K562 (cell line): ENCODE measurements at regions not wholly inside any gene's neighbourhood (a gene's known extent, or its start where the extent isn't known, plus 50 kb on each side); places are given as distances from the start of the nearest gene placed in this dataset.
A peak's percentile ranks its signal among the peaks of the same experiment; 100 is the strongest.

Experiments
- ATAC-seq: fragments of 200-7000 bp; cut with Tn5 transposase; 3 replicates; pipeline ENCODE4 v1.9.1; 2020; ENCODE audit warnings: moderate library complexity
- BruUV-seq: library from RNA; stranded (reverse); fragments of 400-500 nt; replicated peaks from 2 replicates; lab custom pipeline; 2021; lab: Mats Ljungman, UMichigan
- CTCF ChIA-PET: fragments of 300-600 bp; formaldehyde crosslinking; extraction: SDS; loops from one replicate; lab custom pipeline; 2021; ENCODE audit warnings: low intra/inter-chr PET ratio; lab: Yijun Ruan, JAX
- POLR2A ChIA-PET: fragments of 300-600, 350-650 bp; sonication (Branson Sonifier 250); formaldehyde crosslinking; extraction: SDS; loops from one replicate; lab custom pipeline; 2021; ENCODE audit warnings: antibody characterized with exemption, inconsistent platforms; lab: Yijun Ruan, JAX
- DNase-seq, 4 experiments: peaks; one replicate each; pipeline versions ENCODE4 v3.0.0 to v3.0.0-alpha.2; 2011 to 2018; ENCODE audit warnings: low spot score in 3 of 4, mixed read lengths in 3 of 4; ENCODE audit errors: extremely low read depth in 1 of 4
- FAIRE-seq: peaks from 2 replicates; lab custom pipeline; 2011; peaks lifted over from hg19 to GRCh38; lab: Jason Lieb, UNC
- H2AFZ ChIP-seq: 2 replicates; pipeline ENCODE4 v1.6.0; 2011; ENCODE audit warnings: low read depth, low read length, control low read depth, inconsistent platforms
- H3K27ac ChIP-seq: fragments of 200-600 bp; 3 replicates; pipeline ENCODE4 v1.8.0; 2011; ENCODE audit warnings: low read depth, mild to moderate bottlenecking, control low read depth, inconsistent platforms, low read length, moderate library complexity, mixed read lengths; ENCODE audit errors: extremely low read depth
- H3K27me3 ChIP-seq, 2 experiments: fragments of 300-600 bp in 1 of 2; 2 replicates in 1 of 2; 3 replicates in 1 of 2; pipeline versions ENCODE4 v1.6.0 to v1.8.0; 2011; ENCODE audit warnings: inconsistent platforms in 2 of 2, low read length in 2 of 2, mild to moderate bottlenecking in 1 of 2, mixed read lengths in 1 of 2, moderate library complexity in 1 of 2; ENCODE audit not compliant: control insufficient read depth in 2 of 2, insufficient read depth in 2 of 2
- H3K36me3 ChIP-seq: fragments of 300-600 bp; 3 replicates; pipeline ENCODE4 v1.8.0; 2011; ENCODE audit warnings: mild to moderate bottlenecking, low read length, inconsistent platforms; ENCODE audit not compliant: control insufficient read depth, insufficient read depth
- H3K4me1 ChIP-seq, 2 experiments: fragments of 200-600 bp in 1 of 2; replicated peaks in 1 of 2; 2 replicates in 1 of 2; 3 replicates in 1 of 2; pipeline versions ENCODE4 v1.5.1 to v1.8.0; 2011; ENCODE audit warnings: inconsistent platforms in 2 of 2, low read length in 2 of 2, mild to moderate bottlenecking in 1 of 2, mixed read lengths in 1 of 2, moderate library complexity in 1 of 2; ENCODE audit not compliant: control insufficient read depth in 2 of 2, insufficient read depth in 2 of 2
- H3K4me2 ChIP-seq: 2 replicates; pipeline ENCODE4 v1.6.1; 2011; ENCODE audit warnings: low read length, control low read depth, inconsistent platforms, mixed read lengths; ENCODE audit not compliant: insufficient read depth
- H3K4me3 ChIP-seq: fragments of 200-600 bp; sonication (generic), shearing (Covaris generic); 2 replicates; pipeline ENCODE4 v1.5.1; 2016; ENCODE audit warnings: control low read depth, inconsistent platforms
- H3K79me2 ChIP-seq: fragments of 200-600 bp; 3 replicates; pipeline ENCODE4 v1.8.0; 2011; ENCODE audit warnings: low read length, inconsistent platforms; ENCODE audit not compliant: control insufficient read depth, insufficient read depth
- H3K9ac ChIP-seq, 2 experiments: 2 replicates each; pipeline versions ENCODE4 v1.6.0 to v1.6.1; 2011; ENCODE audit warnings: low read depth in 2 of 2, low read length in 2 of 2, control low read depth in 1 of 2, inconsistent platforms in 1 of 2, mild to moderate bottlenecking in 1 of 2, mixed read lengths in 1 of 2; ENCODE audit not compliant: insufficient read depth in 1 of 2
- H3K9me1 ChIP-seq: one replicate; pipeline ENCODE4 v1.6.0; 2011; ENCODE audit warnings: inconsistent platforms, mild to moderate bottlenecking, low read length, moderate library complexity; ENCODE audit not compliant: control insufficient read depth, insufficient read depth
- H3K9me3 ChIP-seq: replicated peaks from 2 replicates; pipeline ENCODE4 v1.5.1; 2011; ENCODE audit warnings: low read depth, low read length, inconsistent platforms; ENCODE audit not compliant: control insufficient read depth, insufficient read depth
- H4K20me1 ChIP-seq: replicated peaks from 2 replicates; pipeline ENCODE4 v1.6.1; 2011; ENCODE audit warnings: low read length, inconsistent platforms, mixed read lengths; ENCODE audit not compliant: control insufficient read depth, insufficient read depth
- EHMT2 ChIP-seq: fragments of 450-650 bp; IDR thresholded peaks from 2 replicates; pipeline ENCODE4 v1.6.1; 2018; ENCODE audit warnings: antibody characterized with exemption
- PCBP2 ChIP-seq: fragments of 200-400 bp; formaldehyde crosslinking; IDR thresholded peaks from 2 replicates; pipeline ENCODE4 v1.6.1; 2018; ENCODE audit warnings: low read length, low read depth, mild to moderate bottlenecking, moderate library complexity; ENCODE audit not compliant: poor library complexity, severe bottlenecking
- PHTF2 ChIP-seq: fragments of 250-450 bp; sonication (Bioruptor Pico); IDR thresholded peaks from 2 replicates; pipeline ENCODE4 v1.5.0; 2021; ENCODE audit warnings: mild to moderate bottlenecking
- RB1 ChIP-seq: fragments of 450-650 bp; IDR thresholded peaks from 2 replicates; pipeline ENCODE4 v1.6.1; 2017; ENCODE audit warnings: low read depth, mild to moderate bottlenecking
- SAFB2 ChIP-seq: fragments of 200-400 bp; formaldehyde crosslinking; IDR thresholded peaks from 2 replicates; pipeline ENCODE4 v1.6.1; 2018; ENCODE audit warnings: borderline replicate concordance, low read length, low read depth, moderate library complexity; ENCODE audit not compliant: severe bottlenecking
- TCFL5 ChIP-seq: fragments of 250-450 bp; sonication (Bioruptor Pico); conservative IDR thresholded peaks from 2 replicates; pipeline ENCODE4 v1.6.1; 2021; ENCODE audit warnings: mild to moderate bottlenecking, moderate library complexity, matching md5 sums
- ZNF124 ChIP-seq: sonication (generic); formaldehyde crosslinking; IDR thresholded peaks from 2 replicates; pipeline ENCODE4 v1.8.1; 2022; ENCODE audit warnings: missing genetic modification reagents
- ZNF253 ChIP-seq: fragments of 250-450 bp; sonication (Bioruptor Pico); conservative IDR thresholded peaks from 2 replicates; pipeline ENCODE4 v1.6.1; 2021; ENCODE audit warnings: mild to moderate bottlenecking
- in situ Hi-C: fragments of 300-500 bp; cut with MboI; formaldehyde crosslinking; loops from 4 replicates; pipeline ENCODE4 v1.15.0; 2018; ENCODE audit warnings: inconsistent platforms, mixed read lengths
- intact Hi-C: fragments of 100-400 bp; cut with micrococcal nuclease; formaldehyde crosslinking; loops from 2 replicates; pipeline ENCODE4 v1.14.2; 2022
- TF ChIP-seq, protein P1 (sequence below): fragments of 150-350 bp; IDR thresholded peaks from 2 replicates; pipeline ENCODE4 v1.6.1; 2014; ENCODE audit warnings: low read depth, mild to moderate bottlenecking, low read length, borderline replicate concordance
- TF ChIP-seq, protein P2 (sequence below), 2 experiments: IDR thresholded peaks; 2 replicates each; pipeline ENCODE4 v1.6.1; 2011; ENCODE audit warnings: borderline replicate concordance in 1 of 2, control low read depth in 1 of 2, low read depth in 1 of 2, low read length in 1 of 2, mild to moderate bottlenecking in 1 of 2, mixed read lengths in 1 of 2, moderate library complexity in 1 of 2; ENCODE audit not compliant: insufficient read depth in 1 of 2, insufficient read length in 1 of 2, poor library complexity in 1 of 2, severe bottlenecking in 1 of 2; ENCODE audit errors: extremely low read depth in 1 of 2
- TF ChIP-seq, protein P3 (sequence below): fragments of 450-650 bp; IDR thresholded peaks from 2 replicates; pipeline ENCODE4 v1.6.1; 2016; ENCODE audit warnings: antibody characterized with exemption

DNA sequence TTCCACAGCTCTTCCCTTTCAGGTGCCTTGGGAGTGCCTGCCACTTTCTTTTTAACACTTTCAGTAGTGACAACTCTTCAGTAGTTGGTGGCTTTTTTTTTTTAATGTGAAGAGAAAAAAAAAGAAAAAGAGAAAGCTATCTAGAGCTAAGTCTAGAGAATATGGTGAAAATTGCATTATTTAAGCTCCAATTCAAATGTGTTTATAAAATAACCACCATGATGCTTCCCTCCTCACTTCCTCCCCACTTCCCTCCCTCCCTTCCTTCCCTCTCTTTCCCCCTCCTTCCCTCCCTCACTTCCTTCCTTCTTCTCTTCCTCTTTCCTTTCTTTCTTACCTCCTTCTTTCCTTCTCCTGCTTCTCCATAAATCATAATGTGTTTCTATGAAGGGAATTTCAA, 456.7 kb upstream of the ACTBL2 start:
- intact Hi-C loops (no loop called here), in situ Hi-C loops (no loop called here)
- ChIA-PET CTCF (no interaction called here), POLR2A (interaction anchor here (0.6 kb wide), 1 partner anchor 222 kb away, joined by 3 read pairs; no protein-coding TSS in a partner anchor)
- no peaks in the 10 kb centered on the region for H3K36me3 ChIP-seq
- H3K9me1 ChIP-seq: no peaks in the 10 kb centered on the region
- no peak overlapping the region for H3K27ac ChIP-seq
- FAIRE-seq (no peak), ATAC-seq (no peak), DNase-seq (no peak)
- no peaks in the 10 kb centered on the region for H3K27me3 ChIP-seq
- no peaks in the 10 kb centered on the region; a peak in 2 of 5 replicates for H3K4me1 ChIP-seq
- H3K4me2 ChIP-seq: no peak overlapping the region
- no peak overlapping the region for H3K9ac ChIP-seq
- no peaks in the 10 kb centered on the region for H3K79me2 ChIP-seq
- H3K9me3 ChIP-seq: no peaks in the 10 kb centered on the region
- H3K4me3 ChIP-seq: no peak overlapping the region
- BruUV-seq: no TSS peak
- no peaks in the 10 kb centered on the region for H4K20me1 ChIP-seq
- no peak overlapping the region for H2AFZ ChIP-seq
- no peak for TF ChIP-seq ZNF124 (CRISPR knock-in tag)
- TF ChIP-seq PCBP2: peak; percentile 74

DNA sequence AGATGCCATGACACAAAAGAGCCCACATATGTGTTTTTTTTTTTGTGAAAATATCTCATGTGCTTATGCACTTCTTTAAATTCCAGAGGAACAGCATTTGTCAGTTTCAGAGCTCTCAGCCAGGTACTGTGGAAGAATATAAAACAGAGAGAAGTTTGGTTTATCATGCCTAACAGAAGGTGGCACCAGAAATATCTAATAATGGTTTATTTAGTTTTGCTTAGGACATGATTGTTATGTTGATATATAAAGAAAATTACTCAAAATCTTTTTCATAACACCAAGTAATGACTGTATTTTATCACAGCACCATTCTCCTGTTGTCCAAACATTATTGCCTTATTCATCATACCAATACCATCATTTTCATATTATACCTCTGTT, 455.6 kb upstream of the ACTBL2 start:
- CTCF ChIA-PET: no interaction called here
- no peak overlapping the region for H2AFZ ChIP-seq
- BruUV-seq: no TSS peak
- TF ChIP-seq PHTF2 (CRISPR knock-in tag) (no peak), RB1 (no peak), TCFL5 (CRISPR knock-in tag) (no peak), ZNF253 (no peak), EHMT2 (no peak), SAFB2 (no peak)
- TF ChIP-seq, protein P1, sequence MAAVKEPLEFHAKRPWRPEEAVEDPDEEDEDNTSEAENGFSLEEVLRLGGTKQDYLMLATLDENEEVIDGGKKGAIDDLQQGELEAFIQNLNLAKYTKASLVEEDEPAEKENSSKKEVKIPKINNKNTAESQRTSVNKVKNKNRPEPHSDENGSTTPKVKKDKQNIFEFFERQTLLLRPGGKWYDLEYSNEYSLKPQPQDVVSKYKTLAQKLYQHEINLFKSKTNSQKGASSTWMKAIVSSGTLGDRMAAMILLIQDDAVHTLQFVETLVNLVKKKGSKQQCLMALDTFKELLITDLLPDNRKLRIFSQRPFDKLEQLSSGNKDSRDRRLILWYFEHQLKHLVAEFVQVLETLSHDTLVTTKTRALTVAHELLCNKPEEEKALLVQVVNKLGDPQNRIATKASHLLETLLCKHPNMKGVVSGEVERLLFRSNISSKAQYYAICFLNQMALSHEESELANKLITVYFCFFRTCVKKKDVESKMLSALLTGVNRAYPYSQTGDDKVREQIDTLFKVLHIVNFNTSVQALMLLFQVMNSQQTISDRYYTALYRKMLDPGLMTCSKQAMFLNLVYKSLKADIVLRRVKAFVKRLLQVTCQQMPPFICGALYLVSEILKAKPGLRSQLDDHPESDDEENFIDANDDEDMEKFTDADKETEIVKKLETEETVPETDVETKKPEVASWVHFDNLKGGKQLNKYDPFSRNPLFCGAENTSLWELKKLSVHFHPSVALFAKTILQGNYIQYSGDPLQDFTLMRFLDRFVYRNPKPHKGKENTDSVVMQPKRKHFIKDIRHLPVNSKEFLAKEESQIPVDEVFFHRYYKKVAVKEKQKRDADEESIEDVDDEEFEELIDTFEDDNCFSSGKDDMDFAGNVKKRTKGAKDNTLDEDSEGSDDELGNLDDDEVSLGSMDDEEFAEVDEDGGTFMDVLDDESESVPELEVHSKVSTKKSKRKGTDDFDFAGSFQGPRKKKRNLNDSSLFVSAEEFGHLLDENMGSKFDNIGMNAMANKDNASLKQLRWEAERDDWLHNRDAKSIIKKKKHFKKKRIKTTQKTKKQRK: no peak
- TF ChIP-seq, protein P2, sequence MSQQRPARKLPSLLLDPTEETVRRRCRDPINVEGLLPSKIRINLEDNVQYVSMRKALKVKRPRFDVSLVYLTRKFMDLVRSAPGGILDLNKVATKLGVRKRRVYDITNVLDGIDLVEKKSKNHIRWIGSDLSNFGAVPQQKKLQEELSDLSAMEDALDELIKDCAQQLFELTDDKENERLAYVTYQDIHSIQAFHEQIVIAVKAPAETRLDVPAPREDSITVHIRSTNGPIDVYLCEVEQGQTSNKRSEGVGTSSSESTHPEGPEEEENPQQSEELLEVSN (IDR thresholded peaks at IDR 0.05; ENCODE audit: borderline replicate concordance in 1 of 2, extremely low read depth in 1 of 2, insufficient read depth in 1 of 2, insufficient read length in 1 of 2, low read depth in 1 of 2, low read length in 1 of 2, poor library complexity in 1 of 2, severe bottlenecking in 1 of 2): no peak
- TF ChIP-seq, protein P3, sequence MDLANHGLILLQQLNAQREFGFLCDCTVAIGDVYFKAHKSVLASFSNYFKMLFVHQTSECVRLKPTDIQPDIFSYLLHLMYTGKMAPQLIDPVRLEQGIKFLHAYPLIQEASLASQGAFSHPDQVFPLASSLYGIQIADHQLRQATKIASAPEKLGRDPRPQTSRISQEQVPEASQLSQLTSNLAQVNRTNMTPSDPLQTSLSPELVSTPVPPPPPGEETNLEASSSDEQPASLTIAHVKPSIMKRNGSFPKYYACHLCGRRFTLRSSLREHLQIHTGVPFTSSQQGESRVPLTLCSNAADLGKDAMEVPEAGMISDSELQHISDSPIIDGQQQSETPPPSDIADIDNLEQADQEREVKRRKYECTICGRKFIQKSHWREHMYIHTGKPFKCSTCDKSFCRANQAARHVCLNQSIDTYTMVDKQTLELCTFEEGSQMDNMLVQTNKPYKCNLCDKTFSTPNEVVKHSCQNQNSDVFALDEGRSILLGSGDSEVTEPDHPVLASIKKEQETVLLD: no peak

More for the DNA sequence above, 455.6 kb upstream of the ACTBL2 start:
- intact Hi-C loops (no loop called here), in situ Hi-C loops (no loop called here)
- POLR2A ChIA-PET: interaction anchor here (1.1 kb wide), 1 partner anchor 8 kb away, joined by 5 read pairs; no protein-coding TSS in a partner anchor
- Histone ChIP-seq H3K9ac (no peak overlapping the region), H3K9me1 (no peaks in the 10 kb centered on the region), H4K20me1 (no peaks in the 10 kb centered on the region), H3K36me3 (no peaks in the 10 kb centered on the region), H3K4me1 (no peaks in the 10 kb centered on the region; a peak in 2 of 5 replicates), H3K27ac (no peak overlapping the region), H3K4me2 (no peak overlapping the region), H3K79me2 (no peaks in the 10 kb centered on the region), H3K27me3 (no peaks in the 10 kb centered on the region), H3K4me3 (no peak overlapping the region), H3K9me3 (no peaks in the 10 kb centered on the region)
- no peak for FAIRE-seq
- DNase-seq: no peak
- ATAC-seq: no peak
